ENCODE measurements at regions not wholly inside any gene's neighbourhood (a gene's known extent, or its start where the extent isn't known, plus 50 kb on each side); places are given as distances from the start of the nearest gene placed in this dataset.

DNA sequence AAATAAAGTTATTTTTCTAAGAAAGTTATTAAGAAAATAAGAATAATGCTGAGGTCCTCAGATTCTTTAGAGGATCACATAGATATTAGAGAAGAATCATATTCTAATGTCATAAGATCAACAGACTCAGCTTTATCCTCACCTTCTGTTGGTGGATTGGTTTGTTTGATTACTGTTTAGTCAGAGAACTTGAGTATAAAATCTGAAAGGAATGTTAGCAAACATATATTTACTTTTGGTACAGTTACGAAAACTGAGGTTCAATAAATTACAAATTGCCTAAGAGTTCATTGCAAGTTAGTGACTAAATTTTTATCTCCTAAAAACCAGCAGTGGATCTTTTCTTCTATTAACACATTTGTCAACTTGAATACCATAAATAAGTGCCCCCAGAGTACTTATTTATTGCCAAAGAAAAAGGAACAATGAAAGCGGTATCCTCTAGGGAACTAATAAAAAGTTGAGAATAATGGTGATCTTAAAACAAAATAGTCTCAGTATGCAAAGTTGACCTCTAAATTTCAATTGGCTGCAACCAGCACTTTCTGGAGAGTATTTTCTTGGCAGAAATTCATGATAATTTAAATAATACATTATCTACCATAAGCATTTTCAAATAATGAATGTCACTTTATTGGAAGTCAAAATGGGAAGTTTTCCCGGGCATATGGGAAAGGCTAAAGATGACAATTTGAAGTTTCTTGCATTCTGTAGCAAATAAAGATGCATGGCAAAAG lies 296.8 kb downstream of the OTOL1 start:
- TF ChIP-seq, protein P1, sequence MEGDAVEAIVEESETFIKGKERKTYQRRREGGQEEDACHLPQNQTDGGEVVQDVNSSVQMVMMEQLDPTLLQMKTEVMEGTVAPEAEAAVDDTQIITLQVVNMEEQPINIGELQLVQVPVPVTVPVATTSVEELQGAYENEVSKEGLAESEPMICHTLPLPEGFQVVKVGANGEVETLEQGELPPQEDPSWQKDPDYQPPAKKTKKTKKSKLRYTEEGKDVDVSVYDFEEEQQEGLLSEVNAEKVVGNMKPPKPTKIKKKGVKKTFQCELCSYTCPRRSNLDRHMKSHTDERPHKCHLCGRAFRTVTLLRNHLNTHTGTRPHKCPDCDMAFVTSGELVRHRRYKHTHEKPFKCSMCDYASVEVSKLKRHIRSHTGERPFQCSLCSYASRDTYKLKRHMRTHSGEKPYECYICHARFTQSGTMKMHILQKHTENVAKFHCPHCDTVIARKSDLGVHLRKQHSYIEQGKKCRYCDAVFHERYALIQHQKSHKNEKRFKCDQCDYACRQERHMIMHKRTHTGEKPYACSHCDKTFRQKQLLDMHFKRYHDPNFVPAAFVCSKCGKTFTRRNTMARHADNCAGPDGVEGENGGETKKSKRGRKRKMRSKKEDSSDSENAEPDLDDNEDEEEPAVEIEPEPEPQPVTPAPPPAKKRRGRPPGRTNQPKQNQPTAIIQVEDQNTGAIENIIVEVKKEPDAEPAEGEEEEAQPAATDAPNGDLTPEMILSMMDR (IDR thresholded peaks at IDR 0.05): no peak
- no peak for TF ChIP-seq EZH2 (IDR thresholded peaks at IDR 0.05)
